BJ (cell line): ENCODE measurements at regions not wholly inside any gene's neighbourhood (a gene's known extent, or its start where the extent isn't known, plus 50 kb on each side); places are given as distances from the start of the nearest gene placed in this dataset.

ENCODE experiments used
- CTCF ChIA-PET: fragments of 350-600 bp; formaldehyde crosslinking; extraction: SDS; loops from one replicate; lab custom pipeline; 2021; ENCODE audit warnings: antibody characterized with exemption, inconsistent platforms; lab: Yijun Ruan, JAX
- POLR2A ChIA-PET: fragments of 300-600 bp; sonication (Branson Sonifier 250); formaldehyde crosslinking; extraction: SDS; loops from one replicate; lab custom pipeline; 2021; ENCODE audit warnings: antibody characterized with exemption; lab: Charles Lee
- DNase-seq: peaks from one replicate; pipeline ENCODE4 v3.0.0-alpha.2; 2011; ENCODE audit warnings: low read depth
- H3K27me3 ChIP-seq: 2 replicates; pipeline ENCODE4 v1.6.0; 2011; ENCODE audit warnings: low read length; ENCODE audit not compliant: control insufficient read depth, insufficient read depth
- H3K36me3 ChIP-seq: 2 replicates; pipeline ENCODE4 v1.5.1; 2011; ENCODE audit warnings: low read length; ENCODE audit not compliant: control insufficient read depth, insufficient read depth
- H3K4me3 ChIP-seq: 2 replicates; pipeline ENCODE4 v1.5.1; 2011; ENCODE audit warnings: low read depth, mild to moderate bottlenecking, control low read depth, low read length
- CTCF ChIP-seq: IDR thresholded peaks from 2 replicates; pipeline ENCODE4 v1.5.1; 2011; ENCODE audit warnings: low read depth, mild to moderate bottlenecking, control low read depth, inconsistent platforms, low read length, moderate library complexity; ENCODE audit not compliant: insufficient read depth

GRCh38 chr6:22632581-22633145, 63.3 kb downstream of the HDGFL1 start:
- ChIA-PET POLR2A (interaction anchor here (0.6 kb wide), 1 partner anchor 9 kb away, joined by 4 read pairs; no protein-coding TSS in a partner anchor), CTCF (interaction anchor here (0.6 kb wide), 1 partner anchor 419 kb away, joined by 3 read pairs; no protein-coding TSS in a partner anchor)
- H3K27me3 ChIP-seq, result no peaks in the 10 kb centered on the region
- H3K4me3 ChIP-seq, result no peak overlapping the region
- TF ChIP-seq CTCF, result no peak
- no peaks in the 10 kb centered on the region for H3K36me3 ChIP-seq
- DNase-seq, result no peak

- ChIA-PET POLR2A (no interaction called here), CTCF (no interaction called here)
- no peak for TF ChIP-seq CTCF
- H3K4me3 ChIP-seq, result no peak overlapping the region
- peak; percentile 5 for DNase-seq
- H3K27me3 ChIP-seq, result no peaks in the 10 kb centered on the region
- no peaks in the 10 kb centered on the region for H3K36me3 ChIP-seq
These were observed 67.1 kb downstream of the HDGFL1 start for GRCh38 chr6:22636452-22636851.

GRCh38 chr6:22637782-22638181, 68.4 kb downstream of the HDGFL1 start:
- no peak for TF ChIP-seq CTCF
- Histone ChIP-seq H3K4me3 (no peak overlapping the region), H3K36me3 (no peaks in the 10 kb centered on the region), H3K27me3 (no peaks in the 10 kb centered on the region)
- CTCF ChIA-PET, result no interaction called here
- POLR2A ChIA-PET, result no interaction called here
- DNase-seq, result no peak

- Histone ChIP-seq H3K27me3 (no peaks in the 10 kb centered on the region), H3K4me3 (no peak overlapping the region), H3K36me3 (no peaks in the 10 kb centered on the region)
- TF ChIP-seq CTCF, result no peak
- DNase-seq, result no peak
- ChIA-PET CTCF (no interaction called here), POLR2A (no interaction called here)
These were observed 69.0 kb downstream of the HDGFL1 start for GRCh38 chr6:22638320-22638719.

GRCh38 chr6:22642254-22642653, 72.9 kb downstream of the HDGFL1 start:
- no peak for DNase-seq
- no peaks in the 10 kb centered on the region for H3K36me3 ChIP-seq
- ChIA-PET POLR2A (no interaction called here), CTCF (interaction anchor here (0.6 to 0.8 kb wide), 2 partner anchors 29 to 265 kb away, joined by 3 read pairs; no protein-coding TSS in a partner anchor)
- H3K27me3 ChIP-seq, result no peaks in the 10 kb centered on the region
- TF ChIP-seq CTCF, result no peak
- no peak overlapping the region for H3K4me3 ChIP-seq
